HL-60 (cell line): ENCODE measurements at regions not wholly inside any gene's neighbourhood (a gene's known extent, or its start where the extent isn't known, plus 50 kb on each side); places are given as distances from the start of the nearest gene placed in this dataset.

Experiments used
- GABPA ChIP-seq: IDR thresholded peaks from 2 replicates; pipeline ENCODE4 v1.6.1; 2012; ENCODE audit warnings: low read depth
- POLR2AphosphoS5 ChIP-seq: IDR thresholded peaks from 2 replicates; pipeline ENCODE4 v1.6.1; 2012; ENCODE audit warnings: low read depth
- SPI1 ChIP-seq: IDR thresholded peaks from 2 replicates; pipeline ENCODE4 v1.6.1; 2012; ENCODE audit warnings: low read depth, mild to moderate bottlenecking, borderline replicate concordance
- TF ChIP-seq, protein P1 (sequence below): IDR thresholded peaks from 2 replicates; pipeline ENCODE4 v1.6.1; 2012; ENCODE audit warnings: low read depth; ENCODE audit not compliant: insufficient replicate concordance
- TF ChIP-seq, protein P2 (sequence below): IDR thresholded peaks from one replicate; pipeline ENCODE4 v1.5.1; 2011; ENCODE audit warnings: low read length, control low read depth, inconsistent platforms; ENCODE audit not compliant: insufficient read depth

DNA sequence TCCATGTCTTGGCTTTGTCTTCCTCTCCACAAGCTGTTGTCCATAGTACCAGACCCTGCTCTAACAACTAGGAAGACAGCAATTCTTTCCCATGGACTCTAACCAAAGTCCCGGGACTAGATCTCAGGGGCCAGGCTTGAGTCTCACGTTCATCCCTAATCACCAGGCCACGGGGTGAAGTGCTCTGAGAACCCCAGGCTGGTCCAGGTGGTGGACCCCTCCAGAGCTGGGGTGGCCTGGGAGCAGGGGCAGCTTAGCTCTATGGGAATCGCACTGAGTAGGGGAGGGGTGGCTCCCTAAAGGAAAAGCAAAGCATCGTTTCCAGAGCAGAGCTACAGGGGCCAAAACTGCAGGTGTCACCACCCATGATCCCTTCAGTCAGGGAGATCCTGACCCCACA, 150.9 kb downstream of the TPRA1 start:
- TF ChIP-seq, protein P1, sequence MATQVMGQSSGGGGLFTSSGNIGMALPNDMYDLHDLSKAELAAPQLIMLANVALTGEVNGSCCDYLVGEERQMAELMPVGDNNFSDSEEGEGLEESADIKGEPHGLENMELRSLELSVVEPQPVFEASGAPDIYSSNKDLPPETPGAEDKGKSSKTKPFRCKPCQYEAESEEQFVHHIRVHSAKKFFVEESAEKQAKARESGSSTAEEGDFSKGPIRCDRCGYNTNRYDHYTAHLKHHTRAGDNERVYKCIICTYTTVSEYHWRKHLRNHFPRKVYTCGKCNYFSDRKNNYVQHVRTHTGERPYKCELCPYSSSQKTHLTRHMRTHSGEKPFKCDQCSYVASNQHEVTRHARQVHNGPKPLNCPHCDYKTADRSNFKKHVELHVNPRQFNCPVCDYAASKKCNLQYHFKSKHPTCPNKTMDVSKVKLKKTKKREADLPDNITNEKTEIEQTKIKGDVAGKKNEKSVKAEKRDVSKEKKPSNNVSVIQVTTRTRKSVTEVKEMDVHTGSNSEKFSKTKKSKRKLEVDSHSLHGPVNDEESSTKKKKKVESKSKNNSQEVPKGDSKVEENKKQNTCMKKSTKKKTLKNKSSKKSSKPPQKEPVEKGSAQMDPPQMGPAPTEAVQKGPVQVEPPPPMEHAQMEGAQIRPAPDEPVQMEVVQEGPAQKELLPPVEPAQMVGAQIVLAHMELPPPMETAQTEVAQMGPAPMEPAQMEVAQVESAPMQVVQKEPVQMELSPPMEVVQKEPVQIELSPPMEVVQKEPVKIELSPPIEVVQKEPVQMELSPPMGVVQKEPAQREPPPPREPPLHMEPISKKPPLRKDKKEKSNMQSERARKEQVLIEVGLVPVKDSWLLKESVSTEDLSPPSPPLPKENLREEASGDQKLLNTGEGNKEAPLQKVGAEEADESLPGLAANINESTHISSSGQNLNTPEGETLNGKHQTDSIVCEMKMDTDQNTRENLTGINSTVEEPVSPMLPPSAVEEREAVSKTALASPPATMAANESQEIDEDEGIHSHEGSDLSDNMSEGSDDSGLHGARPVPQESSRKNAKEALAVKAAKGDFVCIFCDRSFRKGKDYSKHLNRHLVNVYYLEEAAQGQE: no peak
- TF ChIP-seq, protein P2, sequence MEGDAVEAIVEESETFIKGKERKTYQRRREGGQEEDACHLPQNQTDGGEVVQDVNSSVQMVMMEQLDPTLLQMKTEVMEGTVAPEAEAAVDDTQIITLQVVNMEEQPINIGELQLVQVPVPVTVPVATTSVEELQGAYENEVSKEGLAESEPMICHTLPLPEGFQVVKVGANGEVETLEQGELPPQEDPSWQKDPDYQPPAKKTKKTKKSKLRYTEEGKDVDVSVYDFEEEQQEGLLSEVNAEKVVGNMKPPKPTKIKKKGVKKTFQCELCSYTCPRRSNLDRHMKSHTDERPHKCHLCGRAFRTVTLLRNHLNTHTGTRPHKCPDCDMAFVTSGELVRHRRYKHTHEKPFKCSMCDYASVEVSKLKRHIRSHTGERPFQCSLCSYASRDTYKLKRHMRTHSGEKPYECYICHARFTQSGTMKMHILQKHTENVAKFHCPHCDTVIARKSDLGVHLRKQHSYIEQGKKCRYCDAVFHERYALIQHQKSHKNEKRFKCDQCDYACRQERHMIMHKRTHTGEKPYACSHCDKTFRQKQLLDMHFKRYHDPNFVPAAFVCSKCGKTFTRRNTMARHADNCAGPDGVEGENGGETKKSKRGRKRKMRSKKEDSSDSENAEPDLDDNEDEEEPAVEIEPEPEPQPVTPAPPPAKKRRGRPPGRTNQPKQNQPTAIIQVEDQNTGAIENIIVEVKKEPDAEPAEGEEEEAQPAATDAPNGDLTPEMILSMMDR: no peak
- TF ChIP-seq POLR2AphosphoS5 (no peak), GABPA (no peak), SPI1 (no peak)
